ENCODE measurements at regions not wholly inside any gene's neighbourhood (a gene's known extent, or its start where the extent isn't known, plus 50 kb on each side); places are given as distances from the start of the nearest gene placed in this dataset.
"Not testable (repeated sequence)": the region's sequence is repeated elsewhere in the genome, so short reads cannot be mapped to it uniquely, and the experiment has no call there.

- H3K4me3 Mint-ChIP-seq, H3K27ac Mint-ChIP-seq, H3K27me3 Mint-ChIP-seq, H3K36me3 Mint-ChIP-seq, DNase-seq, ATAC-seq, H3K4me1 Mint-ChIP-seq: not testable (repeated sequence)
- H3K9me3 Mint-ChIP-seq (ENCODE audit: low read depth), result peaks cover 17% of the 10 kb centered on the region
- CTCF ChIA-PET, result interaction anchor here (0.9 to 1.3 kb wide), 2 partner anchors 12 kb away, joined by 5 read pairs; no protein-coding TSS in a partner anchor
These were observed 54.0 kb downstream of the CYP26A1 start for GRCh38 chr10:93127642-93128215.

- peaks cover 4% of the 10 kb centered on the region for H3K27me3 Mint-ChIP-seq
- no peaks in the 10 kb centered on the region for H3K4me1 Mint-ChIP-seq
- DNase-seq, result no peak
- ATAC-seq, result no peak
- H3K36me3 Mint-ChIP-seq, result no peaks in the 10 kb centered on the region
- H3K4me3 Mint-ChIP-seq, result no peak overlapping the region
- CTCF ChIA-PET, result no interaction called here
- no peak overlapping the region for H3K27ac Mint-ChIP-seq
- H3K9me3 Mint-ChIP-seq (ENCODE audit: low read depth), result peaks cover 2% of the 10 kb centered on the region
These were observed 58.3 kb downstream of the CYP26A1 start for GRCh38 chr10:93131986-93132385.

GRCh38 chr10:93138113-93138870 lies 64.6 kb downstream of the CYP26A1 start:
- DNase-seq (no peak), ATAC-seq (no peak)
- Mint-ChIP-seq H3K27me3 (peaks cover 7% of the 10 kb centered on the region), H3K27ac (no peak overlapping the region), H3K36me3 (no peaks in the 10 kb centered on the region), H3K4me3 (no peak overlapping the region), H3K9me3 (ENCODE audit: low read depth) (no peaks in the 10 kb centered on the region), H3K4me1 (no peaks in the 10 kb centered on the region)
- CTCF ChIA-PET, result no interaction called here

- no peak overlapping the region for H3K4me3 Mint-ChIP-seq
- H3K9me3 Mint-ChIP-seq (ENCODE audit: low read depth), result no peaks in the 10 kb centered on the region
- CTCF ChIA-PET, result no interaction called here
- peaks cover 3% of the 10 kb centered on the region for H3K27me3 Mint-ChIP-seq
- DNase-seq (no peak), ATAC-seq (no peak)
- no peaks in the 10 kb centered on the region for H3K36me3 Mint-ChIP-seq
- no peak overlapping the region for H3K27ac Mint-ChIP-seq
- no peaks in the 10 kb centered on the region for H3K4me1 Mint-ChIP-seq
These were observed 65.5 kb downstream of the CYP26A1 start for GRCh38 chr10:93139059-93139655.

GRCh38 chr10:93142534-93142933 lies 68.8 kb downstream of the CYP26A1 start:
- DNase-seq (no peak), ATAC-seq (no peak)
- CTCF ChIA-PET, result no interaction called here
- Mint-ChIP-seq H3K4me1 (no peaks in the 10 kb centered on the region), H3K27ac (no peak overlapping the region), H3K9me3 (ENCODE audit: low read depth) (no peaks in the 10 kb centered on the region), H3K4me3 (no peak overlapping the region), H3K36me3 (no peaks in the 10 kb centered on the region), H3K27me3 (peaks cover 7% of the 10 kb centered on the region)

DNA sequence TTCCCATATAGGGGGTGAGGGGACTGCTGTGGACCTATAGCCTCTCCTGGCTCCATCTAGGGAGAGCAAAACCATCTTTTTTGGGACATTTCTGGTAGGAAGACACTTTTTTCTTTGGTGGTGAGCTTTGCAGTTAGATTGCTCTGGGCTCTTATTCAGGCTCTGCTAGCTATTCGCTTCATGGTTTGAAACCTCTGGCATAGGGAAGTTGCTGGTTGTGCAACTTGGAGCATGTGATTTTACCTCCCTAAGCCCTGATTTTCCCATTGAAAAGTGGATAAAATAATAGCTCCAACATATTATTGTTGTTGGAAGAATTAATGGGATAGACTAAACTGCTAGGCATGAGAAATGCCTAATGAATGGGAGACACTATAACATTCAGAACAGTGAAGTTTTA lies 69.6 kb downstream of the CYP26A1 start:
- H3K36me3 Mint-ChIP-seq, result no peaks in the 10 kb centered on the region
- CTCF ChIA-PET, result no interaction called here
- no peaks in the 10 kb centered on the region for H3K9me3 Mint-ChIP-seq (ENCODE audit: low read depth)
- DNase-seq (no peak), ATAC-seq (no peak)
- no peak overlapping the region for H3K4me3 Mint-ChIP-seq
- no peak overlapping the region for H3K27ac Mint-ChIP-seq
- no peaks in the 10 kb centered on the region for H3K4me1 Mint-ChIP-seq
- H3K27me3 Mint-ChIP-seq, result peaks cover 11% of the 10 kb centered on the region

DNA sequence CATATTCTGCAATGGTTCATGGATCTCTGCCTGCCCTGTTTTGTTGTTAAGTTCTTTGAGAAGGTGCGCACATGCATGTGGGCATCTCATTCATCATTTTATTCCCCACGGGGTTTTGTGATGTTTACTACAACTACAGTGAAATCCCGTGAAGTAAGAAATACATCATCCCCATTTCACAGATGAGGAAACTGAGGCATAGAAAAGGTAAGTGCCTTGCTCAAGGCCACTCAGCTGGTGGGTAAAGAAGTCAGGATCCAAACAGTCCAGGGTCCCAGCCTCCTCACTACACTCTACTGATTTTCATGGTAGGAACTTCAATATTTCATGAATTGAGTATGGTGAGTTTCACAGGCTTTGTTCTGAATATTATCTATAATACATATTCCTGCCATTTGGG lies 72.6 kb downstream of the CYP26A1 start:
- Mint-ChIP-seq H3K27me3 (peaks cover 18% of the 10 kb centered on the region), H3K9me3 (ENCODE audit: low read depth) (no peaks in the 10 kb centered on the region), H3K4me3 (no peak overlapping the region), H3K27ac (no peak overlapping the region), H3K36me3 (no peaks in the 10 kb centered on the region), H3K4me1 (peaks cover 6% of the 10 kb centered on the region)
- CTCF ChIA-PET, result no interaction called here
- ATAC-seq (no peak), DNase-seq (no peak)

DNA sequence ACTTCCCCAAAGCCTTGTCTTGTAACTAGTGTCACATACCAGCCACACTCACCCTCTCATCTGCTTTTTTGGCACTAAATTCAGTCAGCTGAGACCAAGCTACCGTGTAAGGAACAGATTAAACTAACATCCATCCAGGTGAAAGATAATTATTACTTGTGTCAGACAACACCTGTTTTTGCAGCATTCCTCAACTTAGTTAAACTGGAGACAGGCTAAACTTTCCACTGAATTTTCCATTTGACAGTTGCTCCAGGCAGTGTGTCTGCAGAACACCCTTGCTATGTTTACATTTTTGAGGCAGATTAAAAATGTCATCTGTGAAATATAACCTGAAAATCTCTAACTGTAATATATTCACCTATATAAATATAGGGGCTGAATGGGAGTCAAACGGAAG lies 73.6 kb downstream of the CYP26A1 start:
- Mint-ChIP-seq H3K4me1 (peaks cover 6% of the 10 kb centered on the region), H3K27ac (no peak overlapping the region), H3K36me3 (no peaks in the 10 kb centered on the region), H3K27me3 (peaks cover 21% of the 10 kb centered on the region), H3K9me3 (ENCODE audit: low read depth) (no peaks in the 10 kb centered on the region), H3K4me3 (no peak overlapping the region)
- no peak for ATAC-seq
- CTCF ChIA-PET, result no interaction called here
- no peak for DNase-seq

DNA sequence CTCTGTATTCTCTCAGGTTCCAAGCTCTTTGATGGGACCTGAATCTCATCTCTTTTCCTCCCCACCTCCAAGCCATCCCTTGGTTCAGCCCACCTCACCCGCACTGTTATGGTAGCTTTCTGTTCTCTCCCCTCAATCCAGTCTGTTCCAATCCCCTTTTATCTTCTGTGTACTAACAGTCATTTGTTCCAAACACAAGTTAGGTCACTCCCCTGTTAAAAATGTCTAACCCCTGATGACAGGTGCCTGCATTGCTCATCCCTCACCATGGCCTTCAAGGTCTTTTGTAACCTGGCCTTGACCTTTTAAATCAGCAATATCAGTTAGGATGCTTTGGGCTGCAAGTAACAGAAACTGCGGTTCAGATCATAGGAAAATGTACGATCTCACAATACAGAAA lies 74.8 kb downstream of the CYP26A1 start:
- Mint-ChIP-seq H3K27ac (no peak overlapping the region), H3K27me3 (peaks cover 23% of the 10 kb centered on the region), H3K9me3 (ENCODE audit: low read depth) (no peaks in the 10 kb centered on the region), H3K4me1 (peaks cover 6% of the 10 kb centered on the region), H3K4me3 (no peak overlapping the region), H3K36me3 (no peaks in the 10 kb centered on the region)
- CTCF ChIA-PET, result no interaction called here
- no peak for ATAC-seq
- DNase-seq, result no peak

GRCh38 chr10:93149761-93150160 lies 76.1 kb downstream of the CYP26A1 start:
- DNase-seq (no peak), ATAC-seq (no peak)
- Mint-ChIP-seq H3K4me3 (no peak overlapping the region), H3K36me3 (no peaks in the 10 kb centered on the region), H3K4me1 (peaks cover 6% of the 10 kb centered on the region), H3K27ac (no peak overlapping the region), H3K9me3 (ENCODE audit: low read depth) (no peaks in the 10 kb centered on the region), H3K27me3 (peaks cover 23% of the 10 kb centered on the region)
- CTCF ChIA-PET, result no interaction called here

- Mint-ChIP-seq H3K27ac (no peak overlapping the region), H3K36me3 (no peaks in the 10 kb centered on the region), H3K4me3 (no peak overlapping the region), H3K4me1 (peaks cover 6% of the 10 kb centered on the region), H3K27me3 (peaks cover 23% of the 10 kb centered on the region), H3K9me3 (ENCODE audit: low read depth) (no peaks in the 10 kb centered on the region)
- no peak for DNase-seq
- CTCF ChIA-PET, result no interaction called here
- ATAC-seq, result no peak
These were observed 76.6 kb downstream of the CYP26A1 start for GRCh38 chr10:93150289-93150688.

GRCh38 chr10:93150990-93151547 lies 77.4 kb downstream of the CYP26A1 start:
- peaks cover 6% of the 10 kb centered on the region for H3K4me1 Mint-ChIP-seq
- ATAC-seq, result no peak
- no peak overlapping the region for H3K4me3 Mint-ChIP-seq
- no peaks in the 10 kb centered on the region for H3K9me3 Mint-ChIP-seq (ENCODE audit: low read depth)
- no peak for DNase-seq
- H3K36me3 Mint-ChIP-seq, result no peaks in the 10 kb centered on the region
- CTCF ChIA-PET, result no interaction called here
- H3K27me3 Mint-ChIP-seq, result peaks cover 21% of the 10 kb centered on the region
- no peak overlapping the region for H3K27ac Mint-ChIP-seq

DNA sequence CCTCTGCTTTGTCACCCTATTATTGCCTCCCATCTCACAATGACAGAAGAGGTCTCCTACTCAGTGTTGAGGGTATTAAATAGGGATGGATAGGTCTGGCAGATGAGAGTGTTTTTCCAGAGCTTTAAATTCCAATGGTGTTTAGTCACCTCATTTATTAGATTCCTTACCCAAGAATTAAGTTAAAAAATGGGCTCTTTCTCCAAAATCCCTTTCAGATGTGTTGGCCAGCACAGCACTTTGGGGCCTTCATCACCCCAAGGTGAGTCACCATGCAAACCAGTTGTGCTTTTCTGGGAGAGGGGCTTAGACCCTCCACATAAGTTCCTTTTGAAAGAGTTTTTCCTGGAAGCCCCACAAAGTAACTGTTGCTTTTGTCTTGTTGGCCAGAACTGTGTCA lies 78.4 kb downstream of the CYP26A1 start:
- no peaks in the 10 kb centered on the region for H3K9me3 Mint-ChIP-seq (ENCODE audit: low read depth)
- H3K36me3 Mint-ChIP-seq, result no peaks in the 10 kb centered on the region
- ATAC-seq (no peak), DNase-seq (no peak)
- H3K27ac Mint-ChIP-seq, result no peak overlapping the region
- CTCF ChIA-PET, result no interaction called here
- peaks cover 6% of the 10 kb centered on the region for H3K4me1 Mint-ChIP-seq
- peaks cover 20% of the 10 kb centered on the region for H3K27me3 Mint-ChIP-seq
- H3K4me3 Mint-ChIP-seq, result no peak overlapping the region

DNA sequence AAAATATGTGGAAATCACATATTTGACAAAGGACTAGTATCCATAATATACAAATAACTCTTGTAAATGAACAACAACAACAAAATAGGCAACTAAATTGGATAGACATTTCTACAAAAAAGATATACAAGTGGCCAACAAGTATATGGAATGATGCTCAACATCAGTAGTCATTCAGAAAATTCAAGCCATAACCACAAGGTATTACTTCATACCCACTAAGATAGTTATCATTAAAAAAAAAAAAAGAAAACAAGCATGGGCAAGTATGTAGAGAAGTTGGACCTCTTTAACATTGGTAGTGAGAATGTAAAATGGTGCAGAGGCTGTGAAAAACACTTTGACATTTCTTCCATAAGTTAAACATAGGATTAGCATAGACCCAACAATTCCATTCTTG lies 80.8 kb downstream of the CYP26A1 start:
- DNase-seq (no peak), ATAC-seq (no peak)
- peaks cover 10% of the 10 kb centered on the region for H3K27me3 Mint-ChIP-seq
- CTCF ChIA-PET, result no interaction called here
- peaks cover 6% of the 10 kb centered on the region for H3K4me1 Mint-ChIP-seq
- peaks cover 6% of the 10 kb centered on the region for H3K9me3 Mint-ChIP-seq (ENCODE audit: low read depth)
- H3K36me3 Mint-ChIP-seq, result no peaks in the 10 kb centered on the region
- H3K4me3 Mint-ChIP-seq, result no peak overlapping the region
- H3K27ac Mint-ChIP-seq, result no peak overlapping the region

Measured in activated CD8-positive, alpha-beta memory T cell treated with anti-CD3 and anti-CD28 coated beads, Interleukin-2, amount 10 ng/mL, durations not matched to agents 7 days and 5 days (primary cell).